ENCODE measurements at regions not wholly inside any gene's neighbourhood (a gene's known extent, or its start where the extent isn't known, plus 50 kb on each side); places are given as distances from the start of the nearest gene placed in this dataset.
"Not testable (repeated sequence)": the region's sequence is repeated elsewhere in the genome, so short reads cannot be mapped to it uniquely, and the experiment has no call there.

DNA sequence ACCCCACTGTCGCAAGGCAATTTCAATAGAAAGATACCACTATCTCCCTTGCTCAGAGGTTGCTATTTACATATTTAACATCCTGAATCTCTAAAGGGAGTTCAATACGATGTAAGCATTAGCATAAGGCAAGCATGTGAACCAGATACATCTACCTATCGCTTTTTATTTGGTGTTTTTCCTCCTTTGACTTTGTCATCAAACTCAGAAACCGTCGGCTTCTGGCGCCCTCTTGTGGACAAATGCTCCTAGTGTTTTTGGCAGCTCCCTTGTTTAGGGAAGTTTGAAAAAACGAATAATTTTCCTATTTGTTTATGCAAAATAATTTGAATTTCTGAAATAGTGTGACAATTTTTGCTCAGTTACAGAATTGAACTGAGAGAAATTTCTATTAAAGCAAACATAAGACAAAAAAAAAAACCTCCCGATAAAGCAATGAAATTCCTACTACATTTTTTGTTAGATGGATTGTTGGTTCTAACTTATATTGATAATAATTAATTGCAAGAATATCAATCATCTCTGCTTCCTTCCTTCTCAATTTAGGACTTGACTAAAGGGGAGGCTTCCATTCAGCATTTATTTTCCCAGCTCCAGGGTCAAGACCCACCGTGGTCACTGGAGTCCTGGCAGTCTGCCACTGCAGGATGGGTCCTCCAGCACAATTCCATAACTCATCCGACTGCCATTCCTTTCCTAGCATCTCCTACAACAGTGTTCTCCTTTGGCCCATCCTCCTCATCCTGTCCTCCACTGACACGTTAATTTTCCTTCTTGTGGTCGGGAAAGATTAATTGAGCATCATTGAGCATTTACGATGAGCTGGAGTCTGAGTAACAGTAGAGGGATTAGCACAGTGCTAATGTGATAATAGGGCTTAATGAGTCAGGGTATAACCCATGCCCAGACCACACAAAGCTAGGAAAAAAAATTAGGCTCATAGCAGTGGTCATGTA is 131.8 kb upstream of the CHD1 start:
- DNase-seq (ENCODE audit: low read depth): peak; percentile 47

DNA sequence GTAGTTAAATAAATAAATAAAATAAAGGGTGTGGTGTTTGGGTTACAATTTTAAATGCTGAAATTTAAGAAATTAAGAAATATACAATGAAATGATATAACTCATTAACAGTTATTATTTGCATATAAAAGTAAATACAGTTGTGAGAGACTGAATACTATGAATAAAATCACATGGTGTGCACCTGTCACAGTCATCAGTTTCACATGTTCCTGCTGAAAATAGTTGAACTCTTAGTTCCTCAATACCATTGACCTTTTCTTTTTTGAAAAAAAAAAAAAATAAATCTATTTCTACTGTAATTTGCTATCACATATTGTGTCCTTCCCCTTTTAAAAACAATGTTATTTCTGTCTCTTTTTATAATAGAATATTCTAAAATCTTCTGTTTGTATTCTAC is 130.9 kb upstream of the CHD1 start:
- DNase-seq (ENCODE audit: low read depth): no peak

DNA sequence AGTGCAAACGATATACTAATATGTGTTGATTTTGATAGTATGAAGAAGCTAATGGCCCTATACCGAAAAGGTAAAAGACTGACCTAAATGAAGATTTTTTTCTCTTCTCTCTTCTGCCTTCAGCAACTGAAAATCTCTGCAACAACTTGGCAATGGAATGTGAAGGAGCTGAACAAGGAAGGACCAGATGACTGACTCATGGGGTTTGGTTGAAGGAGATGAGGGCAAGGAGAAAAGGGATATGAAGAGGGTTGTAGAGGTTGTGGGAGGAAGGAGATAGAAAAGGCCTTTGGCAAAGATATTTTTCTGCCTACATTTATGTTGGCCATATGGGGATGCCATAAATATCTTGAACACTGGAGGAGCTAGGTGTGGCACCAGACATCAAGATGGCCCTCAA is 129.7 kb upstream of the CHD1 start:
- no peak for DNase-seq (ENCODE audit: low read depth)

DNA sequence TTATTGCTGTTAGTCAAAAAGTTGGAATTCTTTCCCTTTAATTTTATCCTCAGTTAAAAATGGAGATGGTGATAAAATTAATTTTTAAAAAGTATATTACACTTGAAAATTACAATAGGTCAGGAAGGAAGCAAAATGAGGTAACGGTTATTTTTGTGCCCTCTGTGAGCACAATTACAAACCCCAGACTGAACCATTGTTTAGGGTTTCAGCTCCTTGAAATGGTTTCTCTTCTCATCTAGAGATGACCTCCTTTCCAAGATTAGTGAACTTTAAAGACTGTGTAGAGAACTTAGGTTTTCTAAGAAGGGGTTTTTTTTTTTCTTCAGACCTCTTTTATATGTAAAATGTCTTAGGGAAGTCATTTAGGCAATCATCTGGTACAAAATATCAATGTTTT is 126.2 kb upstream of the CHD1 start:
- DNase-seq (ENCODE audit: low read depth): no peak

DNA sequence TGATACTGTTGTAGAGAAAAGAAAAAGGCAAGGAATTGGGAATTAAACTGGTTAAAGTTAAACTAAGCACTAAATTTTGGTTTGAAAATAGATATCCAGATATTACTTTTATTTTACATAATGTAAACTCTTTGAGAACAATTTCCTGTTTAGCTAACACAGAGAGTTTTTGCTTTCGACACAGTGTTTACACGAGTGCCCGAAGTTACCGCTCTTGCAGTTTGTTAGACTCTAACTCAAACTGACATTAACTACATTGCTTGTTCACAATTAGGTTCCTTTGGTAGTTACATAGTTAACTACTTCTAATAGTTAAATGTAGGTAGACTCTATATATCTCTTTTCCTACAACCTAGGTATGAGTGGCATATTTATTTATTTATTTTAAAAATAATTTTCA is 117.1 kb upstream of the CHD1 start:
- no peak for DNase-seq (ENCODE audit: low read depth)

DNA sequence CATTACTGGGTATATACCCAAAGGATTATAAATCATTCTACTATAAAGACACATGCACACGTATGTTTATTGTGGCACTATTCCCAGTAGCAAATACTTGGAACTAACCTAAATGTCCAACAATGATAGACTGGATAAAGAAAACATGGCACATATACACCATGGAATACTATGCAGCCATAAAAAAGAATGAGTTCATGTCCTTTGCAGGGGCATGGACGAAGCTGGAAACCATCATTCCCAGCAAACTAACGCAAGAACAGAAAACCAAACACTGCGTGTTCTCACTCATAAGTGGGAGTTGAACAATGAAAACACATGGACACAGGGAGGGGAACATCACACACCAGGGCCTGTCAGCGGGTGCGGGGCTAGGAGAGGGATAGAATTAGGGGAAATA is 114.5 kb upstream of the CHD1 start:
- DNase-seq (ENCODE audit: low read depth): not testable (repeated sequence)

DNA sequence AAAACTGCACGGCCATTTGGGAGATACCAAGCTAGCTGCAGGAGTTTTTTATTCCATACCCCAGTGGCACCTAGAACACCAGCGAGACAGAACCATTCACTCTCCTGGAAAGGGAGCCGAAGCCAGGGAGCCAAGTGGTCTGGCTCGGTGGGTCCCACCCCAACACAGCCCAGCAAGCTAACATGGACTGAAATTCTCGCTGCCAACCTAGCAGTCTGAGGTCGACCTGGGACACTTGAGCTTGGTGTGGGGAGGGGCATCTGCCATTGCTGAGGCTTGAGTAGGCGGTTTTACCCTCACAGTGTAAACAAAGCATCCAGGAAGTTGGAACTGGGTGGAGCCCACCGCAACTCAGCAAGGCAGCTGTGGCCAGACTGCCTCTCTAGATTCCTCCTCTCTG is 108.9 kb upstream of the CHD1 start:
- DNase-seq (ENCODE audit: low read depth): no peak

DNA sequence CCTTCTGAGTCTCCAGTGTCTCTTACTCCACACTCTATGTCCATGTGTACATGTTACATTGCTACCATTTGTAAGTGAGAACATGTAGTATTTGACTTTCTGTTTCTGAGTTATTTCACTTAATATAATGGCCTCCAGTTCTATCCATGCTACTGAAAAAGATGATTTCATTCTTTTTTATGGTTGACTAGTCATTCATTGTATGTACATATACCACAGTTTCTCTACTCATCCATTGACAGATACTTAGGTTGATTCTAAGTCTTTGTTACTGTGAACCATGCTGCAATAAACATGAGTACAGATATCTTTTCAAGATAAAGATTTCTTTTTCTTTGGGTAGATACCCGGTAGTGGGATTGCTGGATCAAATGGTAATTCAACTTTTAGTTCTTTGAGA is 107.1 kb upstream of the CHD1 start:
- DNase-seq (ENCODE audit: low read depth): no peak

DNA sequence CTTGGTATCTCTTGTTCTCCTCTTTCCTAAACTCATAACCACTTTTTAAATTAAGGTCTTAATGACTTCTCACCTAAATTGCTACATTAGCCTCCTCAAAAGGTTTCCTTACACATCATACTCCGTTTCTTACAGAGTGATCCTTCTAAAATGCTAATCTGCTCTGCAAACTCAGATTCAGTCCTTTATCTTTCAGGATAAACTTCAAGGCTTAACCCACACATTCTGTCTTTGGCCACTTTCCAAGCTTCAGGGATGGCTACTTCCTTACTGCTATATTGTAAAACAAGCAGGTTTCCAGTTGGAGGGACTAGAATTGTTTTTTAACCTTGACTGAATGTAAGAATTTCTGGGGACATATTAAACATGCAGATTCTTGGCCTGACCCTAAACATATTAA is 105.5 kb upstream of the CHD1 start:
- DNase-seq (ENCODE audit: low read depth): no peak

DNA sequence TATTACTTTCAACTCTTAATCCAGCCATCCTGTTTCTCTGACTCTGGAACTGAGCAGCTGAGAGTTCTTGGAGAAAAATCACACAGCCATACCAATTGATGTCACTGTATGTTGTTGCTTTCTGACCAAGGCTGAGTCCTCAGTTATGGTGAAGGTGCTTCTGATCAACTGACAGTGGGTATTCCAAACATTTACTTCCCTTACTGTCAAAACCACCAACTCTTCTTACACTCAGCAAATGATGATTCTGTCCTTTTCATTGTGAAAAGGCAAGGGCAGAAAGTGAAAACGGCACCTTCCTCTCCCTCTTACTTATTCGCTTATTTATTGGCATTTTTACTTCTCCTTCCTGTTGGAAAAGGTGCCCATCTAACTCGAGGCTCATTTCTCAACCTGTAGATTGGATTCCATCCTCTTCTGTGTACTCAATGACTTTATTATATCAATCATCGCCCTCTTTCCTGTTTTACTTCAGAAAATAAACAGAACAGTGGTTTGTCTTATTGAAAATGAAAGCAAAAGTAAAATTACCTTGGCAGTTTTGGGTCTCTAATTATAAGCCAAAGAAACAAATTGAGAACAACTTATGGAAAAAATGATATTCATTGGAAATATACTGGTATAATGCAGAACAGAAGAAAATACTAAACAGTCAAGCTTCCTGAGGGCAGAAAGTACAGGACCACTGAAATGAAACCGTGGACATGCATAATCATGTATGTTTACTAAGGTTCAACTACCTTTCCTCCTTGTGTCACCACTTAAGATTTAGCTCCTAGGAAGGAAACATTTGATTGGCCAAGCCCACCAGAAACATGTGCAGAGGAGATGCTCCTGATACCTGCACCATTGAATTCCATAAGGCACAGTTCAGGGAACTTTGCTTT is 104.5 kb upstream of the CHD1 start:
- DNase-seq (ENCODE audit: low read depth): no peak

DNA sequence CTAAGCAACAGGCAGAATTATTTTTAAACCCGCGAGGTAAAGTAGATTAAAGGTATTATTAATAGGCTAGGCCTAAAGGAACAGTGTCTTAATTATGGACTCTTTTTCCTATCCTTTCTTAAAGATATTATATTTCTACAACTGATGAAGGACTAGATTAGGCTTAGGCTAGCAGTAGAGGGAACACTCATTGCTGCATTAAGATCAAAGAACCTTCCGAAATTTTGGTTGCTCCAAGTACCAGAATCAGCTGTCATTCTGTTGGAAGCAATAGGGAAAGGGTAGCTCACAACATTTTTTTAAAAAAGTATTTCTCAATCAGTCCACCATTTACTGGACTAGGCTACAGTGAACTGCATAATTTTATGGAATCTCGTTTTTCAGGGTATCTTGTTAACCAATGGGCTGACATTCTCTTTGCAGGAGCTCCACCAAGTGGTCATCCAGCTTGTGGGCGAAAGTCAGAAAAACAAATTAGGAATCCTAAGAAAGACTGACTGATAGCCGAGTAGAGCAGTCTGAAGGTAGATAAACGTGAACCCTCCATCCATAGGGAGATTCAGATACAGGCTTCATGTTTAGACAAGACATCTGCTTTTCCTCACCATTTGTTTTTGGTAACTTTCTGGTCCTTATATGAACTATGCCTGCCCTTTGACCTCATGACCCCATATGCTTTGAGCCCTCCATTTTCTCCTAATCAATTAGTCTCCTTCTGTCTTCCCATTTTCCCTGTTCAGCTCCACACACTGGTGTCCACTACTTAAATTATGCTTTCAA is 103.6 kb upstream of the CHD1 start:
- peak; percentile 79 for DNase-seq (ENCODE audit: low read depth)

DNA sequence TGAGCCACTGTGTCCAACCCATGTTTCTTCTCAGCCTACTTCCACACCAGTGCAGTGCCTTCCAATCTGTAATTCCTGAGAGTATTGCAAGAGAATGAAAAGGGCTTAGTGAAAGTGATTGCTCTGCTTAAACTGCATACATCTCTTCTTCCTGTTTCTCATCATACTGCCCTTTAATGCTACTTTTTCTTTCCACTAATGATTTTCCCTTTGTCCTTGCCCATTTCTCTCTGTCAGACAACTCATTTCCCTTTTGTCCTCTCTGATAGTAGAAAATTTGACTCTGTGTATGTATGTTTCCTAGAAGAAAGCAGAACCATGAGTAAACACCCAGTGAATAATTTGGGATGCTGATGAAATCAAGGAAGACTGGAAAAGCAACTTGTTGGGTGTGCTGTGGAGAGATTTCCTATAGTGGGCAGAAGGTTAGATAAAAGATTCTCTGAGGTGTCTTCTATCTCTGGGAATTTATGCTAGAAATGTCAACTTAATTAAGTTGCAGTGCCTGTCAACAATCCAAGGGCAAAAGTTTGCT is 102.2 kb upstream of the CHD1 start:
- no peak for DNase-seq (ENCODE audit: low read depth)

DNA sequence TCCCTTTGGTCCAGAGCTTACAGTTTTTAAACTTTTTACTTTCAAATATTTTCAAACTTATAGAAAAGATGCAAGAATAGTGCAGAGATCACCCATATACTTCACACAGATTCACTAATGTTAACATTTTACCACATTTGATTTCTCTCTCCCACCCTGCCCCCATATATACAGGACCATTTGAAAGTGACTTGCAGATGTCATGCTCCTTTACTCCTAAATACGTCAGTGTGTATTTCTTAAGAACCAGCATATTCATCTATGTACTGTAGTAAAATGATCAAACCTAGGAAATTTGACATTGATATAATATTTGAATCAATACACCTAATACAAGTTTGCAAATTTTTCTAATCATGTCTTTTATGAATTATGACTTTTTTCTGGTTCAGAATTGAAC is 100.4 kb upstream of the CHD1 start:
- DNase-seq (ENCODE audit: low read depth): no peak

DNA sequence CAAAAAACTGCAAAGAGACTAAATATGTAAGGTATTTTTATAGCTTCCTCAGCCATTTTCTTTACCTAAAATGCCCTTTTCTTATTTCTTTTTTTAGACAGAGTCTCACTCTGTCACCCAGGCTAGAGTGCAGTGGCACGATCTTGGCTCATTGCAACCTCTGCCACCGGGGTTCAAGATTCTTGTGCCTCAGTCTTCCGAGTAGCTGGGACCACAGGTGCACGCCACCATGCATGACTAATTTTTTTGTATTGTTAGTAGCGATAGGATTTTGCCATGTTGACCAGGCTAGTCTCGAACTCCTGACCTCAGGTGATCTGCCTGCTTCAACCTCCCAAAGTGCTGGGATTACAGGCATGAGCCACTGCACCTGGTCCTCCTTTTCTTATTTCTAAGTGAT is 99.4 kb upstream of the CHD1 start:
- DNase-seq (ENCODE audit: low read depth): not testable (repeated sequence)

DNA sequence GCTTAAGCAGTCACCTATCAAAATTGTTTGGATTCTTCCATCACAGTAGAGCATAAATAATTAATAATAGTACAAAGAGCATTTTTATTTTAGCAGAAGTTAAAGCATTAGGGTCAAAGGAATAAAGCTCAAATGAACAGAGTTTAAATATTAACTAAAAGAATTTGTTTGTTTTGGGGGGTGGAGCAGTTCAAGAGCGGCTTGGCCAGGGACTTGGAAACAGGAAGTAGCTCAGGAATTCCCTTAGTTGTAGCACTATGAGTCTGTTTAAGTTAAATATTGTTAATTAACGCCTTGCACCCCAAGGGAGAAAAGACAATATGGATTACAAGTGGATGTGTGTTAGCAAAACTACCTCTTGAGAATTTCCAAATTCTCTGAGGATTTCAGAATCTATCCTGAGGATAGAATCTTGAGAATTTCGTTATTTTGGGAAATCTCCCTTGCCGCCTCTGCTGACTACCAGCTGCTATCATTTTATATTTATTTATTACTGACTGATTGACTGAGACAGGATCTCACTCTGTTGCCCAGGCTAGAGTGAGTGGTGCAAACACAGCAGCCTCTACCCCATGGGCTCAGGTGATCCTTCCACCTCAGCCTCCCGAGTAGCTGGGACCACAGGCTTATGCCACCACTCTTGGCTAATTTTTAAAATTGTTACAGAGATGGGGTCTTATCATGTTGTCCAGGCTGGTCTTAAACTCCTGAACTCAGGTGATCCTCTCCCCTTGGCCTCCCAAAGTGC is 96.7 kb upstream of the CHD1 start:
- DNase-seq (ENCODE audit: low read depth): no peak

DNA sequence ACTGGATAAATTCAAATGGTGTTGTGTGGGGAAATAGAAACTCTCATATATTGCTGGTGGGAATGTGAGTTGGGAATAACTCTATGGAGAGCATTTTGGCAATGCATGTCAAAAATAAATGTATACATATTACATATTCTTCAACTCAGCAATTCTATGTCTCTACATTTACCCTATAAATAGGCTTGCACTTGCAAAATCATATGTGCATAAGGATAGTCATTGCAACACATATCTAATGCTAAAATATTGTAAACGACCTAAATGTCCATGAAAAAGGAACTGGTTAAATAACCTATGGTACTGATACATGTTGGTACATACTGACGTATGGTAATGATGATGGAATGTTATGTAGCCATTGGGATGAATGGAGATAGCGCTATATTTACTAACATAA is 94.5 kb upstream of the CHD1 start:
- no peak for DNase-seq (ENCODE audit: low read depth)

DNA sequence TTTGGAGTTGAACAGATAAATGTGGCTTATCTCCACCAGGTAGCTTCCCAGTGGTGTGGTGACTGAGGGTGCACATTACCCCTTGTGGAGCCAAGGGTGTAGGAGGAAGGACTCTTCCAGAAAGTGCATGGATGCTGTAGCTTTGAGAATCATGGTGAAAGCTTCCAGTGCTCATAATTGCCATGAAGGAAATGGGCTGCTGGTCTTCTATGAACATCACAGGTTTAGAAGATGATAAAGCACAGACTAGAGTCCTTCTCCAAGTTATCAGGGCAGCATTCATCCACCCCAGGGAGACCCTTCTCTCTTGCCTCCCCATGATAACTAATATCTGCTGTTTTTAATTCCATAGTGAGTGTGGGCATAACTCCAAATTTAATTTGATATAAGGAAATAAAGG is 93.4 kb upstream of the CHD1 start:
- DNase-seq (ENCODE audit: low read depth): no peak

DNA sequence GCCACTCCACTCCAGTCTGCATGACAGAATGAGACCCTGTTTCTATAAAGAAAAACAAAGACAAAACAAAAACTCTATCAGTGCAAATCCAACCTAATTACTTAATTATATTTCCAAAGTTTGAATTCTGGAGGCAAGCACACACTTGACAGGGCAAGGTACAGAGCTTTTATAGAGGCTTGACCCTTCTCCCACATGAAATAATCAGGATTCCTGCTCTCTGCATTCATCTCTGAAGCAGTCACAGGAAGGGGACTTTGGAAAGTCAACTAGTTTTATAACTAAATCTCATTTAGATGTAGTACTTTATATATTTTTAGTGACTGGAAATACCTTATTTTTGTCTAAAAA is 91.9 kb upstream of the CHD1 start:
- DNase-seq (ENCODE audit: low read depth): no peak

DNA sequence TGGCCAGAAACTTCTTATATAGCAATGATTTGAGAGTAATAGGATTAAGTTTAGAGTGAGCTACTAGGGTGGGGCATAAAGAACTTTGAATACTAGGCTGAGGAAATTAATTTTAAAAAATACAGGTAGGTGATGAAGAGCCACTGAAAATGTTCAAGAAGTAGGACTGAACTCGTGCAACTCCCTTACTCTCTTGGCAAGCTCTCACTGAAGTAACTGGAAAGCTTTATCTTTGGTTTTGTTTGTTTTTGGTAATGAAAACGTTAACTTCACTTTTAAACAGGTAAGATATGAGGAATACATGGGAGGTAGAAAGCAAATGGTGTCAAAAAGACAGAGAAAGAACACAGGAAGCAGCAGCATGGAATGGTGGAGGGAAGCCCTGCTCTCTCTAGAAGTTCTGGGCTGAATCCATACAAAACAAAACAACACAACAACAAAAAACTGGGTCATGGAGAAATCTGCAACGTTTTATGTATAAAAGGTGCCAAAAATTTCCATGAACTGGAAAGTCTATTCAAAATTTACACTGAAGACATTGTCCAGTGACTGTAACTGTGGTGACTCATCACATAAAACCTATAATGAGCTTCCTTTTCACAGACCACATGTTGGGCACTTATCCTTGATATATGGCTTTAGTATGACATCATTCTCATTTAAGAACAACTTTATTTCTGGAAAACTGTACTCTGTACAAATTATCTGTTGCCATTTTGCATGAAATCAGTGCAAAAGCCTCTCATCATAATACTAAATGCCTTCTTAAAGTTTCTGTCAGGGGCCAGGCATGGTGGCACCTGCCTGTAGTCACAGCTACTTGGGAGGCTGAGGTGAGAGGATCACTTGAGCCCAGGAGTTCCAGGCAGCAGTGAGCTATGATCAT is 91.2 kb upstream of the CHD1 start:
- peak; percentile 32 for DNase-seq (ENCODE audit: low read depth)

DNA sequence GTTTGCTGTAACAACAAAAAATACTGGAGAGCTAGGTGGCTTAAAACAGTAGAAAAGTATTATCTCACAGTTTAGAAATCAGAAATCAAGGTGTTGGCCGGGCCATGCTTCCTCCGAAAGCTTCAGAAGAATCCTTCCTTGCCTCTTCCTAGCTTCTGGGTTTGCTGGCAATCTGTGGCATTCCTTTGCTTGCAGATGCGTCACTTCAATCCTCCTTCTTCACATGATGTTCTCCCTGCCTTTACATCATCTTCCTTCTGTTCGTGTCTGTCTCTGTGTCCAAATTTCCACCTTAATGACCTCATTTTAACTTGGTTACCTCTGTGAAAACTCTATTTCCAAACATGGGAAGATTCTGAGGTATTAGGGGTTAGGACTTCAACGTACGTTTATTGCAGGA is 90.4 kb upstream of the CHD1 start:
- no peak for DNase-seq (ENCODE audit: low read depth)

Measured in fibroblast of the conjunctiva (primary cell).